ACHN (cell line): ENCODE measurements at regions not wholly inside any gene's neighbourhood (a gene's known extent, or its start where the extent isn't known, plus 50 kb on each side); places are given as distances from the start of the nearest gene placed in this dataset.
A peak's percentile ranks its signal among the peaks of the same experiment; 100 is the strongest.
"Not testable (repeated sequence)": the region's sequence is repeated elsewhere in the genome, so short reads cannot be mapped to it uniquely, and the experiment has no call there.

Experiments
- DNase-seq: peaks from one replicate; pipeline ENCODE4 v3.0.0-alpha.2; 2015
- in situ Hi-C: cut with HindIII; loops from 2 replicates; pipeline ENCODE4 v1.10.0; 2017; ENCODE audit warnings: low sequenced_read_pairs, low pct_ligation_motif_present, low pct_unique_long_range_greater_than_20kb

GRCh38 chr5:19169426-19169825 is 818.6 kb downstream of the CDH18 start:
- in situ Hi-C loops, result no loop called here
- DNase-seq, result no peak

- DNase-seq, result no peak
- in situ Hi-C loops, result no loop called here
These were observed 815.0 kb downstream of the CDH18 start for GRCh38 chr5:19172926-19173470.

GRCh38 chr5:19175776-19176570 is 812.0 kb downstream of the CDH18 start:
- in situ Hi-C loops, result no loop called here
- no peak for DNase-seq

GRCh38 chr5:19179571-19179970 is 808.4 kb downstream of the CDH18 start:
- no peak for DNase-seq
- in situ Hi-C loops, result no loop called here

GRCh38 chr5:19189176-19189575 is 798.8 kb downstream of the CDH18 start:
- in situ Hi-C loops, result no loop called here
- DNase-seq, result no peak

- DNase-seq, result no peak
- in situ Hi-C loops, result no loop called here
These were observed 794.4 kb downstream of the CDH18 start for GRCh38 chr5:19193631-19194030.

GRCh38 chr5:19196631-19197030 is 791.4 kb downstream of the CDH18 start:
- DNase-seq, result no peak
- in situ Hi-C loops, result no loop called here

GRCh38 chr5:19200251-19200650 is 787.7 kb downstream of the CDH18 start:
- in situ Hi-C loops, result no loop called here
- no peak for DNase-seq

GRCh38 chr5:19208397-19208796 is 779.6 kb downstream of the CDH18 start:
- in situ Hi-C loops, result no loop called here
- DNase-seq, result no peak

- in situ Hi-C loops, result no loop called here
- DNase-seq, result no peak
These were observed 777.1 kb downstream of the CDH18 start for GRCh38 chr5:19210886-19211285.

GRCh38 chr5:19229179-19229835 is 758.7 kb downstream of the CDH18 start:
- no peak for DNase-seq
- in situ Hi-C loops, result no loop called here

GRCh38 chr5:19233573-19233972 is 754.4 kb downstream of the CDH18 start:
- no peak for DNase-seq
- in situ Hi-C loops, result no loop called here

- DNase-seq, result no peak
- in situ Hi-C loops, result no loop called here
These were observed 752.9 kb downstream of the CDH18 start for GRCh38 chr5:19235101-19235584.

- in situ Hi-C loops, result no loop called here
- DNase-seq, result peak; percentile 51
These were observed 747.8 kb downstream of the CDH18 start for GRCh38 chr5:19240170-19240569.

GRCh38 chr5:19241690-19242089 is 746.3 kb downstream of the CDH18 start:
- in situ Hi-C loops, result no loop called here
- no peak for DNase-seq

- in situ Hi-C loops, DNase-seq: not testable (repeated sequence)
These were observed 741.8 kb downstream of the CDH18 start for GRCh38 chr5:19246191-19246590.

- in situ Hi-C loops, result no loop called here
- DNase-seq, result no peak
These were observed 740.7 kb downstream of the CDH18 start for GRCh38 chr5:19247302-19247701.

- in situ Hi-C loops, result no loop called here
- no peak for DNase-seq
These were observed 732.0 kb downstream of the CDH18 start for GRCh38 chr5:19256036-19256435.

GRCh38 chr5:19258686-19259085 is 729.3 kb downstream of the CDH18 start:
- in situ Hi-C loops, result no loop called here
- DNase-seq, result no peak

GRCh38 chr5:19261879-19262278 is 726.1 kb downstream of the CDH18 start:
- no peak for DNase-seq
- in situ Hi-C loops, result no loop called here
